GM18519 (cell line): ENCODE measurements at regions not wholly inside any gene's neighbourhood (a gene's known extent, or its start where the extent isn't known, plus 50 kb on each side); places are given as distances from the start of the nearest gene placed in this dataset.

ENCODE experiments used
- ATAC-seq: cut with Tn5 transposase; IDR thresholded peaks from one replicate; pipeline ENCODE4 v1.9.1; 2021; ENCODE audit warnings: mild to moderate bottlenecking, moderate library complexity; ENCODE audit not compliant: unreplicated experiment, low FRiP score

- no peak for ATAC-seq
Observed at GRCh38 chr2:493228-493627, 184.0 kb downstream of the TMEM18 start.

- no peak for ATAC-seq
Observed at GRCh38 chr2:492178-492577, 185.0 kb downstream of the TMEM18 start.

GRCh38 chr2:489838-490237 lies 187.4 kb downstream of the TMEM18 start:
- no peak for ATAC-seq

- ATAC-seq, result no peak
Observed at GRCh38 chr2:489084-489483, 188.1 kb downstream of the TMEM18 start.

- ATAC-seq, result no peak
Observed at GRCh38 chr2:487186-488079, 189.8 kb downstream of the TMEM18 start.

- no peak for ATAC-seq
Observed at GRCh38 chr2:486371-486770, 190.8 kb downstream of the TMEM18 start.

GRCh38 chr2:481388-481787 lies 193.5 kb upstream of the ALKAL2 start:
- no peak for ATAC-seq

GRCh38 chr2:479490-480176 lies 191.7 kb upstream of the ALKAL2 start:
- no peak for ATAC-seq

GRCh38 chr2:479031-479430 lies 191.1 kb upstream of the ALKAL2 start:
- ATAC-seq, result no peak

GRCh38 chr2:471560-471959 lies 183.7 kb upstream of the ALKAL2 start:
- no peak for ATAC-seq

GRCh38 chr2:469514-469913 lies 181.6 kb upstream of the ALKAL2 start:
- no peak for ATAC-seq

- ATAC-seq, result no peak
Observed at GRCh38 chr2:468648-469336, 180.9 kb upstream of the ALKAL2 start.

GRCh38 chr2:467892-468647 lies 180.2 kb upstream of the ALKAL2 start:
- no peak for ATAC-seq

GRCh38 chr2:467543-467891 lies 179.6 kb upstream of the ALKAL2 start:
- ATAC-seq, result no peak

- no peak for ATAC-seq
Observed at GRCh38 chr2:467101-467500, 179.2 kb upstream of the ALKAL2 start.

- ATAC-seq, result peak; percentile 66
Observed at GRCh38 chr2:464562-465309, 176.8 kb upstream of the ALKAL2 start.

GRCh38 chr2:460861-461260 lies 173.0 kb upstream of the ALKAL2 start:
- no peak for ATAC-seq

GRCh38 chr2:459931-460330 lies 172.0 kb upstream of the ALKAL2 start:
- no peak for ATAC-seq

- no peak for ATAC-seq
Observed at GRCh38 chr2:458425-458815, 170.5 kb upstream of the ALKAL2 start.

- no peak for ATAC-seq
Observed at GRCh38 chr2:457792-458424, 170.0 kb upstream of the ALKAL2 start.
